PC-3 (cell line): ENCODE measurements at regions not wholly inside any gene's neighbourhood (a gene's known extent, or its start where the extent isn't known, plus 50 kb on each side); places are given as distances from the start of the nearest gene placed in this dataset.
"Not testable (repeated sequence)": the region's sequence is repeated elsewhere in the genome, so short reads cannot be mapped to it uniquely, and the experiment has no call there.

Source experiments
- ATAC-seq: fragments of 200-7000 bp; cut with Tn5 transposase; 2 replicates; pipeline ENCODE4 v1.9.1; 2020; ENCODE audit warnings: mild to moderate bottlenecking, moderate library complexity
- BruUV-seq: library from RNA; stranded (reverse); fragments of 400-500 nt; replicated peaks from 2 replicates; lab custom pipeline; 2021; lab: Mats Ljungman, UMichigan
- CTCF ChIA-PET: fragments of 300-600 bp; sonication (Branson Sonifier 250); formaldehyde crosslinking; loops from one replicate; lab custom pipeline; 2022; ENCODE audit warnings: antibody characterized with exemption; lab: Charles Lee
- POLR2A ChIA-PET: fragments of 300-600 bp; sonication (Branson Sonifier 250); formaldehyde crosslinking; loops from one replicate; lab custom pipeline; 2022; ENCODE audit warnings: antibody characterized with exemption; ENCODE audit not compliant: unreplicated experiment; lab: Charles Lee
- DNase-seq: peaks from one replicate; pipeline ENCODE4 v3.0.0-alpha.2; 2015
- H2AFZ ChIP-seq: fragments of 300-600 bp; sonication (generic); 2 replicates; pipeline ENCODE4 v1.6.0; 2016; ENCODE audit warnings: antibody characterized with exemption, low read length
- H3F3A ChIP-seq: fragments of 300-600 bp; sonication (generic); one replicate; pipeline ENCODE4 v1.6.0; 2017; ENCODE audit warnings: antibody characterized with exemption, low read length, control low read depth, mild to moderate bottlenecking; ENCODE audit not compliant: unreplicated experiment
- H3K27ac ChIP-seq: fragments of 300-600 bp; sonication (generic); 2 replicates; pipeline ENCODE4 v1.5.1; 2016; ENCODE audit warnings: mild to moderate bottlenecking, low read length
- H3K27me3 ChIP-seq: fragments of 300-600 bp; sonication (generic); 2 replicates; pipeline ENCODE4 v1.6.1; 2016; ENCODE audit warnings: low read length, mixed read lengths
- H3K36me3 ChIP-seq: fragments of 300-600 bp; sonication (generic); 2 replicates; pipeline ENCODE4 v1.6.1; 2016; ENCODE audit warnings: low read depth, mixed run types, low read length, mixed read lengths
- H3K4me1 ChIP-seq: fragments of 300-600 bp; sonication (generic); 2 replicates; pipeline ENCODE4 v1.5.1; 2016; ENCODE audit warnings: low read length; ENCODE audit not compliant: insufficient read depth
- H3K4me2 ChIP-seq: fragments of 300-600 bp; sonication (generic); 2 replicates; pipeline ENCODE4 v1.6.0; 2016; ENCODE audit warnings: low read length
- H3K4me3 ChIP-seq: fragments of 300-600 bp; sonication (generic); 2 replicates; pipeline ENCODE4 v1.5.1; 2016; ENCODE audit warnings: mild to moderate bottlenecking, low read length, mixed read lengths
- H3K79me2 ChIP-seq: fragments of 300-600 bp; sonication (generic); 2 replicates; pipeline ENCODE4 v1.6.1; 2017; ENCODE audit warnings: low read length, mixed read lengths
- H3K9ac ChIP-seq: fragments of 300-600 bp; sonication (generic); 2 replicates; pipeline ENCODE4 v1.6.0; 2016; ENCODE audit warnings: mild to moderate bottlenecking, low read length
- H3K9me2 ChIP-seq: fragments of 300-600 bp; sonication (generic); replicated peaks from 2 replicates; pipeline ENCODE4 v1.6.1; 2016; ENCODE audit warnings: mixed run types, low read length, mixed read lengths
- H3K9me3 ChIP-seq: fragments of 300-600 bp; sonication (generic); 2 replicates; pipeline ENCODE4 v1.6.1; 2016; ENCODE audit warnings: low read length, mixed read lengths
- H4K20me1 ChIP-seq: fragments of 300-600 bp; sonication (generic); 2 replicates; pipeline ENCODE4 v1.6.1; 2016; ENCODE audit warnings: low read length, mixed read lengths
- CTCF ChIP-seq: fragments of 300-600 bp; sonication (generic); conservative IDR thresholded peaks from 2 replicates; pipeline ENCODE4 v1.5.1; 2017; ENCODE audit warnings: antibody characterized with exemption, low read depth, mild to moderate bottlenecking, low read length
- EZH2 ChIP-seq: fragments of 300-600 bp; sonication (generic); IDR thresholded peaks from one replicate; pipeline ENCODE4 v1.6.1; 2017; ENCODE audit warnings: antibody characterized with exemption, mild to moderate bottlenecking, low read length; ENCODE audit not compliant: unreplicated experiment
- EZH2phosphoT487 ChIP-seq: fragments of 300-600 bp; sonication (generic); IDR thresholded peaks from 2 replicates; pipeline ENCODE4 v1.6.1; 2018; ENCODE audit warnings: mild to moderate bottlenecking, antibody characterized with exemption, low read length, borderline replicate concordance
- intact Hi-C: fragments of 100-400 bp; cut with micrococcal nuclease; formaldehyde crosslinking; loops from 2 replicates; pipeline ENCODE4 v1.9.0; 2023

- TF ChIP-seq EZH2 (no peak), CTCF (peak; percentile 54; the same call in 1 of the 2 replicates), EZH2phosphoT487 (no peak)
- Histone ChIP-seq H3F3A (no peaks in the 10 kb centered on the region), H3K79me2 (no peaks in the 10 kb centered on the region), H3K27me3 (no peaks in the 10 kb centered on the region), H3K4me1 (no peaks in the 10 kb centered on the region), H3K9ac (no peak overlapping the region), H2AFZ (no peak overlapping the region), H3K4me2 (no peak overlapping the region), H3K9me2 (no peaks in the 10 kb centered on the region), H3K9me3 (no peaks in the 10 kb centered on the region), H4K20me1 (no peaks in the 10 kb centered on the region), H3K36me3 (no peaks in the 10 kb centered on the region), H3K4me3 (no peak overlapping the region), H3K27ac (no peak overlapping the region)
- intact Hi-C loops = loop anchor here (2.0 to 5.0 kb wide), 2 partner anchors 407 to 769 kb away; no protein-coding TSS in a partner anchor
- POLR2A ChIA-PET = no interaction called here
- ATAC-seq (peak; percentile 46; the same call in 1 of the 2 replicates), DNase-seq (peak; percentile 35)
- BruUV-seq = no TSS peak
- CTCF ChIA-PET = interaction anchor here (1.0 kb wide), 1 partner anchor 409 kb away, joined by 7 read pairs; no protein-coding TSS in a partner anchor
These were observed 91.8 kb upstream of the POU3F4 start for GRCh38 chrX:83416273-83416672.

GRCh38 chrX:83419030-83419792 lies 88.9 kb upstream of the POU3F4 start:
- no peaks in the 10 kb centered on the region for H3K27me3 ChIP-seq
- no peaks in the 10 kb centered on the region for H4K20me1 ChIP-seq
- TF ChIP-seq EZH2phosphoT487 (no peak), EZH2 (no peak), CTCF (no peak)
- POLR2A ChIA-PET = no interaction called here
- no peaks in the 10 kb centered on the region for H3K9me3 ChIP-seq
- peak; percentile 1 for DNase-seq
- H3K9ac ChIP-seq = no peak overlapping the region
- BruUV-seq = no TSS peak
- H3F3A ChIP-seq = no peaks in the 10 kb centered on the region
- H3K36me3 ChIP-seq = no peaks in the 10 kb centered on the region
- no peak overlapping the region for H3K4me3 ChIP-seq
- H3K9me2 ChIP-seq = no peaks in the 10 kb centered on the region
- no peak overlapping the region for H2AFZ ChIP-seq
- CTCF ChIA-PET = no interaction called here
- H3K4me1 ChIP-seq = no peaks in the 10 kb centered on the region
- H3K4me2 ChIP-seq = no peak overlapping the region
- H3K79me2 ChIP-seq = no peaks in the 10 kb centered on the region
- ATAC-seq = no peak
- no peak overlapping the region for H3K27ac ChIP-seq
- intact Hi-C loops = loop anchor here (5.0 kb wide), 1 partner anchor 772 kb away; no protein-coding TSS in a partner anchor

- no TSS peak for BruUV-seq
- intact Hi-C loops = no loop called here
These were observed 85.3 kb upstream of the POU3F4 start for GRCh38 chrX:83422836-83423235.

GRCh38 chrX:83442552-83442951 lies 65.5 kb upstream of the POU3F4 start:
- CTCF ChIA-PET, DNase-seq, BruUV-seq, H3K27me3 ChIP-seq, intact Hi-C loops, H3K9ac ChIP-seq, H3K79me2 ChIP-seq, H4K20me1 ChIP-seq, H3F3A ChIP-seq, H3K9me2 ChIP-seq, H2AFZ ChIP-seq, H3K36me3 ChIP-seq, POLR2A ChIA-PET, H3K4me3 ChIP-seq, H3K9me3 ChIP-seq, H3K4me1 ChIP-seq, ATAC-seq, H3K27ac ChIP-seq, H3K4me2 ChIP-seq: not testable (repeated sequence)

More at GRCh38 chrX:83422836-83423235, 85.3 kb upstream of the POU3F4 start:
- no peak overlapping the region for H3K4me2 ChIP-seq
- H2AFZ ChIP-seq = no peak overlapping the region
- ATAC-seq = no peak
- H3K27me3 ChIP-seq = no peaks in the 10 kb centered on the region
- no peak for TF ChIP-seq EZH2
- no peak for TF ChIP-seq EZH2phosphoT487
- no peaks in the 10 kb centered on the region for H3K79me2 ChIP-seq
- no peaks in the 10 kb centered on the region for H3K9me2 ChIP-seq
- H3K4me3 ChIP-seq = no peak overlapping the region
- ChIA-PET POLR2A (no interaction called here), CTCF (no interaction called here)
- no peak overlapping the region for H3K27ac ChIP-seq
- no peaks in the 10 kb centered on the region for H4K20me1 ChIP-seq
- H3K4me1 ChIP-seq = no peaks in the 10 kb centered on the region
- H3K9ac ChIP-seq = no peak overlapping the region
- no peaks in the 10 kb centered on the region for H3K36me3 ChIP-seq
- DNase-seq = no peak
- no peaks in the 10 kb centered on the region for H3F3A ChIP-seq
- no peaks in the 10 kb centered on the region for H3K9me3 ChIP-seq
